ENCODE measurements at regions not wholly inside any gene's neighbourhood (a gene's known extent, or its start where the extent isn't known, plus 50 kb on each side); places are given as distances from the start of the nearest gene placed in this dataset.

GRCh38 chr14:71856199-71856919 lies 75.9 kb upstream of the RGS6 start:
- DNase-seq (ENCODE audit: low read depth), result no peak
- H3K4me3 ChIP-seq (ENCODE audit: control insufficient read depth, low read depth, low read length), result no peak overlapping the region
- no peak for TF ChIP-seq CTCF (IDR thresholded peaks at IDR 0.05; ENCODE audit: control insufficient read depth, insufficient read depth, low read depth, low read length, missing control alignments)

- H3K4me3 ChIP-seq (ENCODE audit: control insufficient read depth, low read depth, low read length), result no peak overlapping the region
- peak; percentile 11 for TF ChIP-seq CTCF (IDR thresholded peaks at IDR 0.05; ENCODE audit: control insufficient read depth, insufficient read depth, low read depth, low read length, missing control alignments)
- DNase-seq (ENCODE audit: low read depth), result no peak
Observed at GRCh38 chr14:71863049-71863448, 69.2 kb upstream of the RGS6 start.

GRCh38 chr14:71863766-71864165 lies 68.5 kb upstream of the RGS6 start:
- no peak overlapping the region for H3K4me3 ChIP-seq (ENCODE audit: control insufficient read depth, low read depth, low read length)
- no peak for DNase-seq (ENCODE audit: low read depth)
- no peak for TF ChIP-seq CTCF (IDR thresholded peaks at IDR 0.05; ENCODE audit: control insufficient read depth, insufficient read depth, low read depth, low read length, missing control alignments)

Measured in AG09309 (cell line).